ENCODE measurements at regions not wholly inside any gene's neighbourhood (a gene's known extent, or its start where the extent isn't known, plus 50 kb on each side); places are given as distances from the start of the nearest gene placed in this dataset.
A peak's percentile ranks its signal among the peaks of the same experiment; 100 is the strongest.

- BruUV-seq (replicated peaks), result no TSS peak
- no peaks in the 10 kb centered on the region for H4K20me1 ChIP-seq (ENCODE audit: low read length)
- intact Hi-C loops (cut with micrococcal nuclease), result no loop called here
- H3K27me3 ChIP-seq (ENCODE audit: low read length), result peaks cover 31% of the 10 kb centered on the region
- H3K9me3 ChIP-seq (ENCODE audit: low read length), result no peaks in the 10 kb centered on the region
- H3K4me1 ChIP-seq (ENCODE audit: insufficient read depth, low read length), result peaks cover 4% of the 10 kb centered on the region; the same call in 1 of the 2 replicates
- peak overlapping the region; percentile 76 for H2AFZ ChIP-seq (ENCODE audit: low read length)
- H3K36me3 ChIP-seq (ENCODE audit: low read depth, low read length), result no peaks in the 10 kb centered on the region
- no peak overlapping the region for H3K9ac ChIP-seq (ENCODE audit: low read length)
- no peak for TF ChIP-seq EZH2phosphoT487 (IDR thresholded peaks at IDR 0.05; ENCODE audit: borderline replicate concordance, low read length)
- TF ChIP-seq EZH2 (IDR thresholded peaks at IDR 0.05; ENCODE audit: low read length, unreplicated experiment), result peak; percentile 58
- H3K4me3 ChIP-seq (ENCODE audit: low read length), result peak overlapping the region; percentile 65
- H3K27ac ChIP-seq (ENCODE audit: low read length), result no peak overlapping the region
- no peaks in the 10 kb centered on the region for H3K79me2 ChIP-seq (ENCODE audit: low read length)
- DNase-seq, result no peak
- CTCF ChIA-PET, result interaction anchor here (0.6 kb wide), 1 partner anchor 81 kb away, joined by 3 read pairs; no protein-coding TSS in a partner anchor
- no peaks in the 10 kb centered on the region for H3F3A ChIP-seq (ENCODE audit: low read length, unreplicated experiment)
- peak; percentile 49 for ATAC-seq
- POLR2A ChIA-PET (ENCODE audit: unreplicated experiment), result no interaction called here
- peak overlapping the region; percentile 84 for H3K4me2 ChIP-seq (ENCODE audit: low read length)
- H3K9me2 ChIP-seq (replicated peaks; ENCODE audit: low read length), result no peaks in the 10 kb centered on the region
These were observed 296.1 kb downstream of the TFAP2C start for GRCh38 chr20:56925082-56925830.

GRCh38 chr20:56925831-56926170, 296.7 kb downstream of the TFAP2C start:
- H3K4me2 ChIP-seq (ENCODE audit: low read length), result peak overlapping the region; percentile 84
- peak; percentile 67 for ATAC-seq
- no peaks in the 10 kb centered on the region for H3F3A ChIP-seq (ENCODE audit: low read length, unreplicated experiment)

GRCh38 chr20:56926501-56926900, 297.4 kb downstream of the TFAP2C start:
- H3K9ac ChIP-seq (ENCODE audit: low read length), result no peak overlapping the region
- H3K9me2 ChIP-seq (replicated peaks; ENCODE audit: low read length), result no peaks in the 10 kb centered on the region
- ATAC-seq (no peak), DNase-seq (no peak)
- H3K4me1 ChIP-seq (ENCODE audit: insufficient read depth, low read length), result peaks cover 4% of the 10 kb centered on the region; the same call in 1 of the 2 replicates
- H2AFZ ChIP-seq (ENCODE audit: low read length), result no peak overlapping the region
- no peaks in the 10 kb centered on the region for H3K9me3 ChIP-seq (ENCODE audit: low read length)
- H3K27ac ChIP-seq (ENCODE audit: low read length), result no peak overlapping the region
- no peaks in the 10 kb centered on the region for H4K20me1 ChIP-seq (ENCODE audit: low read length)
- BruUV-seq (replicated peaks), result no TSS peak
- H3F3A ChIP-seq (ENCODE audit: low read length, unreplicated experiment), result no peaks in the 10 kb centered on the region
- peaks cover 31% of the 10 kb centered on the region for H3K27me3 ChIP-seq (ENCODE audit: low read length)
- no peaks in the 10 kb centered on the region for H3K36me3 ChIP-seq (ENCODE audit: low read depth, low read length)
- H3K79me2 ChIP-seq (ENCODE audit: low read length), result no peaks in the 10 kb centered on the region
- POLR2A ChIA-PET (ENCODE audit: unreplicated experiment), result no interaction called here
- no peak overlapping the region for H3K4me2 ChIP-seq (ENCODE audit: low read length)
- no peak overlapping the region for H3K4me3 ChIP-seq (ENCODE audit: low read length)
- CTCF ChIA-PET, result no interaction called here
- intact Hi-C loops (cut with micrococcal nuclease), result no loop called here
- TF ChIP-seq EZH2phosphoT487 (IDR thresholded peaks at IDR 0.05; ENCODE audit: borderline replicate concordance, low read length) (no peak), EZH2 (IDR thresholded peaks at IDR 0.05; ENCODE audit: low read length, unreplicated experiment) (no peak)
- TF ChIP-seq, protein P1, sequence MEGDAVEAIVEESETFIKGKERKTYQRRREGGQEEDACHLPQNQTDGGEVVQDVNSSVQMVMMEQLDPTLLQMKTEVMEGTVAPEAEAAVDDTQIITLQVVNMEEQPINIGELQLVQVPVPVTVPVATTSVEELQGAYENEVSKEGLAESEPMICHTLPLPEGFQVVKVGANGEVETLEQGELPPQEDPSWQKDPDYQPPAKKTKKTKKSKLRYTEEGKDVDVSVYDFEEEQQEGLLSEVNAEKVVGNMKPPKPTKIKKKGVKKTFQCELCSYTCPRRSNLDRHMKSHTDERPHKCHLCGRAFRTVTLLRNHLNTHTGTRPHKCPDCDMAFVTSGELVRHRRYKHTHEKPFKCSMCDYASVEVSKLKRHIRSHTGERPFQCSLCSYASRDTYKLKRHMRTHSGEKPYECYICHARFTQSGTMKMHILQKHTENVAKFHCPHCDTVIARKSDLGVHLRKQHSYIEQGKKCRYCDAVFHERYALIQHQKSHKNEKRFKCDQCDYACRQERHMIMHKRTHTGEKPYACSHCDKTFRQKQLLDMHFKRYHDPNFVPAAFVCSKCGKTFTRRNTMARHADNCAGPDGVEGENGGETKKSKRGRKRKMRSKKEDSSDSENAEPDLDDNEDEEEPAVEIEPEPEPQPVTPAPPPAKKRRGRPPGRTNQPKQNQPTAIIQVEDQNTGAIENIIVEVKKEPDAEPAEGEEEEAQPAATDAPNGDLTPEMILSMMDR (conservative IDR thresholded peaks at IDR 0.05; ENCODE audit: low read depth, low read length), result no peak

More at GRCh38 chr20:56925831-56926170, 296.7 kb downstream of the TFAP2C start:
- Histone ChIP-seq H2AFZ (ENCODE audit: low read length) (peak overlapping the region; percentile 76), H4K20me1 (ENCODE audit: low read length) (no peaks in the 10 kb centered on the region), H3K79me2 (ENCODE audit: low read length) (no peaks in the 10 kb centered on the region), H3K9me2 (replicated peaks; ENCODE audit: low read length) (no peaks in the 10 kb centered on the region), H3K27me3 (ENCODE audit: low read length) (peaks cover 31% of the 10 kb centered on the region), H3K9me3 (ENCODE audit: low read length) (no peaks in the 10 kb centered on the region), H3K4me3 (ENCODE audit: low read length) (peak overlapping the region; percentile 65), H3K36me3 (ENCODE audit: low read depth, low read length) (no peaks in the 10 kb centered on the region), H3K9ac (ENCODE audit: low read length) (no peak overlapping the region), H3K4me1 (ENCODE audit: insufficient read depth, low read length) (peaks cover 4% of the 10 kb centered on the region; the same call in 1 of the 2 replicates), H3K27ac (ENCODE audit: low read length) (no peak overlapping the region)
- peak; percentile 29 for DNase-seq
- intact Hi-C loops (cut with micrococcal nuclease), result no loop called here
- no TSS peak for BruUV-seq (replicated peaks)
- POLR2A ChIA-PET (ENCODE audit: unreplicated experiment), result no interaction called here
- TF ChIP-seq EZH2 (IDR thresholded peaks at IDR 0.05; ENCODE audit: low read length, unreplicated experiment) (no peak), EZH2phosphoT487 (IDR thresholded peaks at IDR 0.05; ENCODE audit: borderline replicate concordance, low read length) (no peak)
- TF ChIP-seq, protein P1 (conservative IDR thresholded peaks at IDR 0.05; ENCODE audit: low read depth, low read length), result no peak
- CTCF ChIA-PET, result interaction anchor here (0.6 kb wide), 1 partner anchor 81 kb away, joined by 3 read pairs; no protein-coding TSS in a partner anchor

Data from PC-3 (cell line).